Endothelial cell of umbilical vein (primary cell): ENCODE measurements at regions not wholly inside any gene's neighbourhood (a gene's known extent, or its start where the extent isn't known, plus 50 kb on each side); places are given as distances from the start of the nearest gene placed in this dataset.

Experiments used
- BruUV-seq: library from RNA; stranded (reverse); fragments of 400-500 nt; replicated peaks from 2 replicates; lab custom pipeline; 2021; lab: Mats Ljungman, UMichigan
- CTCF ChIA-PET: fragments of 300-600, 350-600 bp; sonication (Branson Sonifier 250); formaldehyde crosslinking; loops from one replicate; lab custom pipeline; 2021; ENCODE audit warnings: antibody characterized with exemption, inconsistent platforms; lab: Charles Lee
- POLR2A ChIA-PET: fragments of 300-600, 350-600 bp; sonication (Branson Sonifier 250); formaldehyde crosslinking; loops from one replicate; lab custom pipeline; 2021; ENCODE audit warnings: antibody characterized with exemption, inconsistent platforms; lab: Charles Lee
- DNase-seq: peaks from one replicate; pipeline ENCODE4 v3.0.0-alpha.2; 2011; ENCODE audit warnings: low read depth, low spot score
- FAIRE-seq: peaks from 2 replicates; lab custom pipeline; 2011; peaks lifted over from hg19 to GRCh38; lab: Jason Lieb, UNC
- H2AFZ ChIP-seq: 2 replicates; pipeline ENCODE4 v1.6.0; 2012; ENCODE audit warnings: low read depth, low read length, control low read depth, inconsistent platforms
- H3K27ac ChIP-seq: 2 replicates; pipeline ENCODE4 v1.5.1; 2011; ENCODE audit warnings: low read depth, mild to moderate bottlenecking, control low read depth, low read length, moderate library complexity; ENCODE audit not compliant: insufficient read depth
- H3K27me3 ChIP-seq, 2 experiments: 2 replicates each; pipeline versions ENCODE4 v1.6.0 to v1.6.1; 2011; ENCODE audit warnings: low read length in 2 of 2, mixed read lengths in 1 of 2; ENCODE audit not compliant: control insufficient read depth in 2 of 2, insufficient read depth in 2 of 2
- H3K36me3 ChIP-seq, 2 experiments: 2 replicates in 1 of 2; 3 replicates in 1 of 2; pipeline ENCODE4 v1.5.1; 2011; ENCODE audit warnings: low read length in 2 of 2, mild to moderate bottlenecking in 1 of 2, moderate library complexity in 1 of 2; ENCODE audit not compliant: control insufficient read depth in 2 of 2, insufficient read depth in 2 of 2; ENCODE audit errors: extremely low read depth in 1 of 2
- H3K4me1 ChIP-seq: 3 replicates; pipeline ENCODE4 v1.5.1; 2011; ENCODE audit warnings: mild to moderate bottlenecking, low read length; ENCODE audit not compliant: control insufficient read depth, insufficient read depth; ENCODE audit errors: extremely low read depth
- H3K4me2 ChIP-seq: 2 replicates; pipeline ENCODE4 v1.6.1; 2011; ENCODE audit warnings: low read length, control low read depth, mixed read lengths; ENCODE audit not compliant: insufficient read depth
- H3K4me3 ChIP-seq, 3 experiments: fragments of 200-600 bp in 1 of 3; sonication (generic), shearing (Covaris generic) in 1 of 3; replicated peaks in 1 of 3; 2 replicates each; pipeline ENCODE4 v1.5.1; 2011 to 2016; ENCODE audit warnings: control low read depth in 3 of 3, low read length in 3 of 3, mild to moderate bottlenecking in 2 of 3, inconsistent platforms in 1 of 3, low read depth in 1 of 3, moderate library complexity in 1 of 3; ENCODE audit not compliant: insufficient read depth in 1 of 3
- H3K79me2 ChIP-seq: 2 replicates; pipeline ENCODE4 v1.6.0; 2012; ENCODE audit warnings: low read length, inconsistent platforms; ENCODE audit not compliant: control insufficient read depth, insufficient read depth
- H3K9ac ChIP-seq: replicated peaks from 2 replicates; pipeline ENCODE3; 2011; ENCODE audit warnings: low read length, control low read depth; ENCODE audit not compliant: insufficient read depth; ENCODE audit errors: extremely low read depth
- H3K9me1 ChIP-seq: replicated peaks from 3 replicates; pipeline ENCODE4 v1.6.0; 2011; ENCODE audit warnings: mild to moderate bottlenecking, low read length; ENCODE audit not compliant: control insufficient read depth, insufficient read depth; ENCODE audit errors: extremely low read depth
- H3K9me3 ChIP-seq: replicated peaks from 2 replicates; pipeline ENCODE4 v1.5.1; 2012; ENCODE audit warnings: low read length, inconsistent platforms; ENCODE audit not compliant: control insufficient read depth, insufficient read depth
- H4K20me1 ChIP-seq: replicated peaks from 2 replicates; pipeline ENCODE3; 2011; ENCODE audit warnings: mild to moderate bottlenecking, low read length; ENCODE audit not compliant: control insufficient read depth, insufficient read depth; ENCODE audit errors: extremely low read depth
- EZH2 ChIP-seq: IDR thresholded peaks from 2 replicates; pipeline ENCODE4 v1.6.1; 2012; ENCODE audit warnings: borderline replicate concordance, low read depth, mild to moderate bottlenecking, moderate library complexity, low read length, inconsistent platforms; ENCODE audit not compliant: severe bottlenecking
- FOS ChIP-seq: IDR thresholded peaks from 2 replicates; pipeline ENCODE4 v1.6.1; 2011; ENCODE audit warnings: mild to moderate bottlenecking, low read length, moderate library complexity, borderline replicate concordance; ENCODE audit not compliant: insufficient read depth
- GATA2 ChIP-seq: IDR thresholded peaks from 2 replicates; pipeline ENCODE4 v1.7.0; 2011; ENCODE audit warnings: low read depth, mild to moderate bottlenecking, moderate library complexity, mixed read lengths, low read length; ENCODE audit not compliant: insufficient read length, insufficient read depth
- JUN ChIP-seq: IDR thresholded peaks from 2 replicates; pipeline ENCODE4 v1.6.1; 2011; ENCODE audit warnings: borderline replicate concordance, low read depth; ENCODE audit not compliant: insufficient read length, insufficient read depth
- MYC ChIP-seq: IDR thresholded peaks from one replicate; pipeline ENCODE4 v1.6.1; 2011; ENCODE audit warnings: mild to moderate bottlenecking, low read depth, low read length
- POLR2A ChIP-seq: IDR thresholded peaks from 2 replicates; pipeline ENCODE4 v1.6.1; 2012; ENCODE audit warnings: low read depth, mild to moderate bottlenecking, control low read depth, low read length
- POLR2AphosphoS5 ChIP-seq: IDR thresholded peaks from 2 replicates; pipeline ENCODE4 v1.6.1; 2012; ENCODE audit warnings: low read depth, mild to moderate bottlenecking, control low read depth, low read length, moderate library complexity; ENCODE audit not compliant: insufficient read depth
- dilution Hi-C: fragments of 300-500 bp; cut with MboI; formaldehyde crosslinking; loops from one replicate; pipeline ENCODE4 v1.15.0; 2019; ENCODE audit warnings: low sequenced_read_pairs; ENCODE audit not compliant: extremely low pct_ligation_motif_present
- intact Hi-C: fragments of 100-400 bp; cut with micrococcal nuclease; formaldehyde crosslinking; loops from one replicate; pipeline ENCODE4 v1.10.0; 2022
- TF ChIP-seq, protein P1 (sequence below): IDR thresholded peaks from 2 replicates; pipeline ENCODE4 v1.6.1; 2011; ENCODE audit not compliant: insufficient read depth, insufficient read length
- TF ChIP-seq, protein P2 (sequence below), 2 donors: IDR thresholded peaks; 1 replicate in 1 of 2; 2 replicates in 1 of 2; pipeline ENCODE4 v1.5.1; 2011; ENCODE audit warnings: low read length in 2 of 2, mild to moderate bottlenecking in 2 of 2, moderate library complexity in 2 of 2, control low read depth in 1 of 2, inconsistent platforms in 1 of 2, low read depth in 1 of 2; ENCODE audit not compliant: insufficient read depth in 1 of 2; ENCODE audit errors: extremely low read depth in 1 of 2

DNA sequence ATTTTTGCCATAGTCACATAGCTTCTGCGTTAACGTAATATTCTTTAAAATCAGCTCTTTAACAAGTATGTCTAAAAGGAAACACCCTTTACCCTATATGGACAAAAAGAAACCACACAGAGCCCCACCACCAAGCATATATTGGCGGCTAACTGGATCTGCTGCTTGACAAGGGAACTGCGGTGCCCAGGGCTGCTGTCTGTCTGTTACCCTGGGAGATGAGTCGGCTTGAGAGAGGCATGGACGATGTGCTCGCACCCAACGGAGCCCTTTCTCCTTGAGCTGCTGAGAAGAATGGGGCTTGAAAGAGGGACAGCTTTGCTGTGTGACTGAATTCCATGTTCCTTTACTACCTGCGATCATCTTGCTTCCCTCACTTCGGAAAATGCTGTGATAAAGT, 158.6 kb upstream of the SHB start:
- Histone ChIP-seq H3K9ac (no peak overlapping the region), H3K79me2 (no peaks in the 10 kb centered on the region), H3K4me3 (no peak overlapping the region), H3K27me3 (peaks cover 20% of the 10 kb centered on the region in 2 experiments), H2AFZ (no peak overlapping the region), H3K27ac (no peak overlapping the region), H3K4me1 (no peaks in the 10 kb centered on the region), H3K9me3 (no peaks in the 10 kb centered on the region), H3K36me3 (no peaks in the 10 kb centered on the region), H3K4me2 (no peak overlapping the region), H3K9me1 (no peaks in the 10 kb centered on the region), H4K20me1 (no peaks in the 10 kb centered on the region)
- no peak for FAIRE-seq
- DNase-seq, result no peak
- TF ChIP-seq, protein P1, sequence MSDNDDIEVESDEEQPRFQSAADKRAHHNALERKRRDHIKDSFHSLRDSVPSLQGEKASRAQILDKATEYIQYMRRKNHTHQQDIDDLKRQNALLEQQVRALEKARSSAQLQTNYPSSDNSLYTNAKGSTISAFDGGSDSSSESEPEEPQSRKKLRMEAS, result no peak
- peak; percentile 35 for TF ChIP-seq EZH2
- no TSS peak for BruUV-seq
- ChIA-PET POLR2A (no interaction called here), CTCF (interaction anchor here (0.6 kb wide), 1 partner anchor 28 kb away, joined by 3 read pairs; no protein-coding TSS in a partner anchor)
- intact Hi-C loops (no loop called here), dilution Hi-C loops (no loop called here)

DNA sequence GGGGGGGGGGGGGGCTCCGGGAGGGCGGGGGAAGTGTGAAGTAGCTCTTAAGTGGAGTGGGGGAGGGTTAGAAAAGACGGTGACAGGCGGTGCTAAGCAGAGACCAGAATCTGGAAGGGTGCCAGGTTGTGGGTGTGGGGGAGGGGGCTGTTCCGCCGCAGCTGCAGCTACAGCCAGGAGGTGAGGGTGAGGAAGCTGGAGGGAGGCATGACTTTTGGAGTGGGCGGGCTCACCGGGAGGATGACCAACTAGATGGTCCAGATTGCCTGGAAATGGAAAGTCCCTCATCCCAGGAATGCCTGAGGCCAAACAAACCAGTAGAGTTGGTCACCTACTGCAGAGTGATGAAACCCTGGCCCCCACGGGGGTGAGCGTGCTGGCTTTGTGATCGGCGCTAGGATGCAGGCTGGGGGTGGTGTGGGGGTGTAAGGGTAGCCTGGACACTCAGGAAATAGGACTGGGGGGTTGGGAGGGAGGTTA, 158.1 kb upstream of the SHB start:
- Histone ChIP-seq H3K4me1 (no peaks in the 10 kb centered on the region), H3K9me1 (no peaks in the 10 kb centered on the region), H3K4me3 (no peak overlapping the region), H4K20me1 (no peaks in the 10 kb centered on the region), H3K9me3 (no peaks in the 10 kb centered on the region), H3K4me2 (no peak overlapping the region), H3K27ac (no peak overlapping the region), H3K79me2 (no peaks in the 10 kb centered on the region), H3K36me3 (no peaks in the 10 kb centered on the region), H3K27me3 (peaks cover 20 to 21% of the 10 kb centered on the region in 2 experiments), H2AFZ (no peak overlapping the region), H3K9ac (no peak overlapping the region)
- intact Hi-C loops (no loop called here), dilution Hi-C loops (no loop called here)
- ChIA-PET POLR2A (no interaction called here), CTCF (interaction anchor here (0.6 to 1.0 kb wide), 2 partner anchors 27 to 314 kb away, joined by 3 to 4 read pairs; no protein-coding TSS in a partner anchor)
- TF ChIP-seq GATA2 (no peak), JUN (no peak), MYC (no peak), EZH2 (peak; percentile 49), POLR2AphosphoS5 (no peak), FOS (no peak), POLR2A (no peak)
- TF ChIP-seq, protein P2, sequence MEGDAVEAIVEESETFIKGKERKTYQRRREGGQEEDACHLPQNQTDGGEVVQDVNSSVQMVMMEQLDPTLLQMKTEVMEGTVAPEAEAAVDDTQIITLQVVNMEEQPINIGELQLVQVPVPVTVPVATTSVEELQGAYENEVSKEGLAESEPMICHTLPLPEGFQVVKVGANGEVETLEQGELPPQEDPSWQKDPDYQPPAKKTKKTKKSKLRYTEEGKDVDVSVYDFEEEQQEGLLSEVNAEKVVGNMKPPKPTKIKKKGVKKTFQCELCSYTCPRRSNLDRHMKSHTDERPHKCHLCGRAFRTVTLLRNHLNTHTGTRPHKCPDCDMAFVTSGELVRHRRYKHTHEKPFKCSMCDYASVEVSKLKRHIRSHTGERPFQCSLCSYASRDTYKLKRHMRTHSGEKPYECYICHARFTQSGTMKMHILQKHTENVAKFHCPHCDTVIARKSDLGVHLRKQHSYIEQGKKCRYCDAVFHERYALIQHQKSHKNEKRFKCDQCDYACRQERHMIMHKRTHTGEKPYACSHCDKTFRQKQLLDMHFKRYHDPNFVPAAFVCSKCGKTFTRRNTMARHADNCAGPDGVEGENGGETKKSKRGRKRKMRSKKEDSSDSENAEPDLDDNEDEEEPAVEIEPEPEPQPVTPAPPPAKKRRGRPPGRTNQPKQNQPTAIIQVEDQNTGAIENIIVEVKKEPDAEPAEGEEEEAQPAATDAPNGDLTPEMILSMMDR (IDR thresholded peaks at IDR 0.05; ENCODE audit: extremely low read depth in 1 of 2, insufficient read depth in 1 of 2, low read depth in 1 of 2, low read length in 2 of 2), result no peak
- TF ChIP-seq, protein P1, result no peak
- no peak for FAIRE-seq
- peak; percentile 61 for DNase-seq
- BruUV-seq, result no TSS peak
